ENCODE measurements at regions not wholly inside any gene's neighbourhood (a gene's known extent, or its start where the extent isn't known, plus 50 kb on each side); places are given as distances from the start of the nearest gene placed in this dataset.

GRCh38 chr1:189662190-189662589, 815.5 kb downstream of the BRINP3 start:
- no peak for DNase-seq (ENCODE audit: insufficient read length, low spot score)
- peak; percentile 71 for FAIRE-seq
- TF ChIP-seq CTCF (IDR thresholded peaks at IDR 0.05; ENCODE audit: insufficient read depth, missing control alignments), result no peak

GRCh38 chr1:189669846-189670245, 807.8 kb downstream of the BRINP3 start:
- DNase-seq (ENCODE audit: insufficient read length, low spot score), result no peak
- no peak for TF ChIP-seq CTCF (IDR thresholded peaks at IDR 0.05; ENCODE audit: insufficient read depth, missing control alignments)
- FAIRE-seq, result no peak

- peak; percentile 4 for TF ChIP-seq CTCF (IDR thresholded peaks at IDR 0.05; ENCODE audit: insufficient read depth, missing control alignments)
- DNase-seq (ENCODE audit: insufficient read length, low spot score), result no peak
Measured at GRCh38 chr1:189673217-189673616, 804.4 kb downstream of the BRINP3 start.

GRCh38 chr1:189675712-189676244, 801.9 kb downstream of the BRINP3 start:
- FAIRE-seq, result peak; percentile 56
- TF ChIP-seq CTCF (IDR thresholded peaks at IDR 0.05; ENCODE audit: insufficient read depth, missing control alignments), result no peak
- DNase-seq (ENCODE audit: insufficient read length, low spot score), result no peak

More at GRCh38 chr1:189673217-189673616, 804.4 kb downstream of the BRINP3 start:
- FAIRE-seq, result no peak

GRCh38 chr1:189678779-189679178, 798.9 kb downstream of the BRINP3 start:
- DNase-seq (ENCODE audit: insufficient read length, low spot score), result no peak
- peak; percentile 23 for TF ChIP-seq CTCF (IDR thresholded peaks at IDR 0.05; ENCODE audit: insufficient read depth, missing control alignments)
- FAIRE-seq, result peak; percentile 11

GRCh38 chr1:189681252-189681919, 796.3 kb downstream of the BRINP3 start:
- FAIRE-seq, result peak; percentile 25
- no peak for DNase-seq (ENCODE audit: insufficient read length, low spot score)
- no peak for TF ChIP-seq CTCF (IDR thresholded peaks at IDR 0.05; ENCODE audit: insufficient read depth, missing control alignments)

GRCh38 chr1:189682591-189682990, 795.1 kb downstream of the BRINP3 start:
- FAIRE-seq (peak; percentile 94), DNase-seq (ENCODE audit: insufficient read length, low spot score) (no peak)
- no peak for TF ChIP-seq CTCF (IDR thresholded peaks at IDR 0.05; ENCODE audit: insufficient read depth, missing control alignments)

All from D721Med (cell line).